ENCODE measurements at regions not wholly inside any gene's neighbourhood (a gene's known extent, or its start where the extent isn't known, plus 50 kb on each side); places are given as distances from the start of the nearest gene placed in this dataset.

DNA sequence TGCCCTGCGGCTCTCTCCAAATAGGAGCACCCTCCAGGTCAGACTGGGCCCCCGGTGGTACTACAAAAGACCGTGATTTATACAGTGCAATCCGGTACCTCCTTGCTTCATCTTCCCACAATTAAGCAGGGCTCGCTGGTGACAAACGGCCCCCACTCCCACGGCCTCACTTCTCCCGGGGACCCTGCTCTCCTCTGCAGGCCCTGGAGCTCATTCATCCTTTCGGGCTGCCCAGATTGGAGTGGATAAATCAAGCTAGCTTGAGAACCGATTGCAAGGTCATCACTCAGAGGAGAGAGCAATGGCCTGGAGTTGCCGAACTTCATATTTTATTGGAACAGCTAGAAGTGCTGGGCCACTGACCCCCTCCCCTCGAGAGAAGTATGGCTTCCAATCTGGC, 193.5 kb upstream of the IRX6 start:
- no peaks in the 10 kb centered on the region for H3K9me3 ChIP-seq
- H3K27me3 ChIP-seq: no peaks in the 10 kb centered on the region
- TF ChIP-seq, protein P1, sequence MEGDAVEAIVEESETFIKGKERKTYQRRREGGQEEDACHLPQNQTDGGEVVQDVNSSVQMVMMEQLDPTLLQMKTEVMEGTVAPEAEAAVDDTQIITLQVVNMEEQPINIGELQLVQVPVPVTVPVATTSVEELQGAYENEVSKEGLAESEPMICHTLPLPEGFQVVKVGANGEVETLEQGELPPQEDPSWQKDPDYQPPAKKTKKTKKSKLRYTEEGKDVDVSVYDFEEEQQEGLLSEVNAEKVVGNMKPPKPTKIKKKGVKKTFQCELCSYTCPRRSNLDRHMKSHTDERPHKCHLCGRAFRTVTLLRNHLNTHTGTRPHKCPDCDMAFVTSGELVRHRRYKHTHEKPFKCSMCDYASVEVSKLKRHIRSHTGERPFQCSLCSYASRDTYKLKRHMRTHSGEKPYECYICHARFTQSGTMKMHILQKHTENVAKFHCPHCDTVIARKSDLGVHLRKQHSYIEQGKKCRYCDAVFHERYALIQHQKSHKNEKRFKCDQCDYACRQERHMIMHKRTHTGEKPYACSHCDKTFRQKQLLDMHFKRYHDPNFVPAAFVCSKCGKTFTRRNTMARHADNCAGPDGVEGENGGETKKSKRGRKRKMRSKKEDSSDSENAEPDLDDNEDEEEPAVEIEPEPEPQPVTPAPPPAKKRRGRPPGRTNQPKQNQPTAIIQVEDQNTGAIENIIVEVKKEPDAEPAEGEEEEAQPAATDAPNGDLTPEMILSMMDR (IDR thresholded peaks at IDR 0.05): no peak
- no peak for TF ChIP-seq POLR2AphosphoS5 (IDR thresholded peaks at IDR 0.05)
- TF ChIP-seq POLR2A (IDR thresholded peaks at IDR 0.05): no peak
- TF ChIP-seq EP300 (IDR thresholded peaks at IDR 0.05): no peak
- H3K36me3 ChIP-seq: no peaks in the 10 kb centered on the region
- H3K27ac ChIP-seq: no peak overlapping the region
- ATAC-seq: no peak
- H3K4me1 ChIP-seq: no peaks in the 10 kb centered on the region
- H3K4me3 ChIP-seq: no peak overlapping the region
- WGBS, 2 donors (ENCODE audit: low coverage in 1 of 2): 60 to 83% methylated on average over 1 to 4 of the region's 12 CpGs

DNA sequence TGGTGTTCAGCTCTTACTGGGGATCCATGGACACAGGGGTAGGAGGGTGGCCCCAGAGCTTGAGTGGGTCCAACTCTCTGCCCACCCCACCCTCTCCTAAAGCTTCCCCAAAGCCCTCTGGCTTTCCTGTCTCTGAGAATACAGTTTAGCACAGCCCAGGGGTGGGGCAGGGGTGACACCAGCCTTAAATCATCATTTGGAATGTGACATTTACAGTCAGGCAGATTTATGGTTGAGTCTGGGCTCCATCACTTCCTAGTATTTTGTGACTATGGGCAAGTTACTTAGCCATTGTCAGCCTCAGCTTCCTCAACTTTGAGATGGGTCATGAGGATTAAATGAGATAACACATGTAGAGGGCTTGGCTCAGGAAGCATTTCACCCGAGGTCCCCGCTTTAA, 193.1 kb upstream of the IRX6 start:
- H3K27me3 ChIP-seq: no peaks in the 10 kb centered on the region
- H3K27ac ChIP-seq: no peak overlapping the region
- no peaks in the 10 kb centered on the region for H3K36me3 ChIP-seq
- no peak overlapping the region for H3K4me3 ChIP-seq
- H3K9me3 ChIP-seq: no peaks in the 10 kb centered on the region
- H3K4me1 ChIP-seq: no peaks in the 10 kb centered on the region
- TF ChIP-seq POLR2AphosphoS5 (IDR thresholded peaks at IDR 0.05) (no peak), EP300 (IDR thresholded peaks at IDR 0.05) (no peak), POLR2A (IDR thresholded peaks at IDR 0.05) (no peak)
- TF ChIP-seq, protein P1 (IDR thresholded peaks at IDR 0.05): no peak
- WGBS, 2 donors (ENCODE audit: low coverage in 1 of 2): 71% methylated on average over 2 of the region's 2 CpGs; no CpG with 5 or more reads in 1 of the 2 donors
- ATAC-seq: no peak

DNA sequence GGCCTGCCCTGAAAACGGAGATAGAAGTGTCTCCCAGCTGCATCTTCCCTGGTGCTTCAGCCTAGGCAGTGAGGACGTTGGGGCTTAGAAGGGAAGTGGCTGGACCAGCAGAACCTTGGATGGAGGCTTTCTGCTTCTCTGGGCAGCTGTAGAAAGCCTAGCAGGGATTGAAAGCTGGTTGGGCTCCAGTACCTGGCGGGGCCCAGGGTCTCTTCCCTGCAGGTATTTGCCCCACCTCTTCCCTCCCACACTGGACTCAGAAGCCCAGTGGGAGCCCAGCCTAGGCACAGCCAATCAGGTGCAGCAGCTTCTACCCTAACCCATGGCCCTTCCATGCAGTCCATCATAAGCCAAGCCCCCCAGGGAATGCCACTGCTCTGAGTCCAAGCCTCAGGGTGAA, 190.3 kb upstream of the IRX6 start:
- TF ChIP-seq, protein P1 (IDR thresholded peaks at IDR 0.05): no peak
- no peak for TF ChIP-seq EP300 (IDR thresholded peaks at IDR 0.05)
- no peak for TF ChIP-seq POLR2A (IDR thresholded peaks at IDR 0.05)
- no peak for TF ChIP-seq POLR2AphosphoS5 (IDR thresholded peaks at IDR 0.05)
- Histone ChIP-seq H3K27me3 (no peaks in the 10 kb centered on the region), H3K36me3 (no peaks in the 10 kb centered on the region), H3K4me3 (no peak overlapping the region), H3K9me3 (no peaks in the 10 kb centered on the region), H3K4me1 (no peaks in the 10 kb centered on the region), H3K27ac (no peak overlapping the region)
- no peak for ATAC-seq
- WGBS, 2 donors (ENCODE audit: low coverage in 1 of 2): 40% methylated on average over 1 of the region's 3 CpGs; no CpG with 5 or more reads in 1 of the 2 donors

DNA sequence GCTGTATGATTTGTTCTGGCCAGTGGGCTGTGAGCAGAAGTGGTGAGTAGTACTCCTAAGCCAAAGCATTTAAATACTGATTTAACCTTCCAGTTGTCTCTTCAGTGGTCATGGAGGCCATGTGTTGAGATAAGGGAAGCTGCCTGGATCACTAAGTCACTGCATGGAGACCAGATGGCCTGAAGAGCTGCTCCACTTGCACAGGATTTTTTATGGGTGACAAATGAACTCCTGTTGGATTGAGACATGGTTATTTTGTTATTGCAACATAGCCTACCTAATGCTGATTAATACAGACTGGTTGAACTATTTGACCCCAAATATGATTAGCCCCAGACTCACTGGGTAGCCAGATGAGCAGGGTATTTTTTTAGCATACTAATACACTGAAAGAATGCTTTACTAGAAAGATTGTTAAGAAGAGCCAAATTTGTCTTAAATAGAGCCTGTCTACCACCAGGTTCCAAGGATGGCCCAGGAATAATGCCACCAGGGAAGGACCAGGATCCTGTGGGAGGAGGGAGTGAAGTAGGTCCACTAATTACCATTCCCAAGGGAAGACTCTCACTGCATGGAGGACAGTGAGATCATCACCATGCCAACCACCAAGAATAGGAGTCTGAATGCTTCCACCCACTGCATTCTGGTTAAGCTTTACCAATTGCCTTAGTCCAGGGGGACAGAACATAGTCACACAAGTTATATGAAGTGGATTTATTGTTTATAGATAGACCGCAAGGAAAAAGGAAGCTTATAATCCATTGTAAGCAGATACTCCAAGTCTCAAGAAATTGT, 187.4 kb upstream of the IRX6 start:
- Histone ChIP-seq H3K27ac (no peak overlapping the region), H3K4me1 (no peaks in the 10 kb centered on the region), H3K4me3 (no peak overlapping the region), H3K9me3 (no peaks in the 10 kb centered on the region), H3K36me3 (no peaks in the 10 kb centered on the region), H3K27me3 (no peaks in the 10 kb centered on the region)
- TF ChIP-seq POLR2A (IDR thresholded peaks at IDR 0.05): no peak
- TF ChIP-seq EP300 (IDR thresholded peaks at IDR 0.05): no peak
- TF ChIP-seq, protein P1 (IDR thresholded peaks at IDR 0.05): no peak
- TF ChIP-seq POLR2AphosphoS5 (IDR thresholded peaks at IDR 0.05): no peak
- no peak for ATAC-seq
- 83 to 91% methylated on average over 1 of the region's 1 CpG for WGBS, 2 donors (ENCODE audit: low coverage in 1 of 2)

DNA sequence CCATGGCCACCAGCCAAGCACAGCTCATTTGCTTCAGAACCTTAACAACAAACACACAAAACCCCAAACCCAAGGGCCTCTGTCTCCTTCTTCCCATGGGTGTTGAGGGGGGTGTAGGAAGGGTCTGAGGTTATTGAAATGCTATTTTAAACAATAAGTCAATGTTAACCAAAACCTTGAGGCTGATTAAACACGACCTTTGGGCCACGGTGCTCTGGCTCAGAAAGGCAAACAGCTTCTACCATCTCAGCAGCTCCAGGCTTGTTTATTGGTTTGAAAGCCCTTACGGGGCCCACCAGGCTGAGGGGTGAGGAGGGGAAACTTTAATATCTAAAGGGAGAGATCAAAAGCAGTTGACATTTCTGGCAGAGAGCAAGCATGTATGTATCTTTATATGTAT, 185.7 kb upstream of the IRX6 start:
- Histone ChIP-seq H3K4me1 (no peaks in the 10 kb centered on the region), H3K27ac (no peak overlapping the region), H3K36me3 (no peaks in the 10 kb centered on the region), H3K27me3 (no peaks in the 10 kb centered on the region), H3K4me3 (no peak overlapping the region), H3K9me3 (no peaks in the 10 kb centered on the region)
- TF ChIP-seq POLR2AphosphoS5 (IDR thresholded peaks at IDR 0.05) (no peak), EP300 (IDR thresholded peaks at IDR 0.05) (no peak), POLR2A (IDR thresholded peaks at IDR 0.05) (no peak)
- TF ChIP-seq, protein P1 (IDR thresholded peaks at IDR 0.05): no peak
- ATAC-seq: no peak
- 20 to 44% methylated on average over 1 to 3 of the region's 3 CpGs for WGBS, 2 donors (ENCODE audit: low coverage in 1 of 2)
